Lower leg skin (tissue), 4 donors: ENCODE measurements at regions not wholly inside any gene's neighbourhood (a gene's known extent, or its start where the extent isn't known, plus 50 kb on each side); places are given as distances from the start of the nearest gene placed in this dataset.
"Not testable (repeated sequence)": the region's sequence is repeated elsewhere in the genome, so short reads cannot be mapped to it uniquely, and the experiment has no call there.

Source experiments
- DNase-seq, 2 donors: peaks; one replicate each; pipeline ENCODE4 v3.0.0-alpha.2; 2019; ENCODE audit warnings: low spot score in 2 of 2
- H3K4me3 ChIP-seq: fragments of 200-600 bp; sonication (generic); 2 replicates; pipeline ENCODE4 v1.5.1; 2017; ENCODE audit warnings: mild to moderate bottlenecking, low read depth; ENCODE audit not compliant: poor library complexity, severe bottlenecking
- CTCF ChIP-seq, 3 donors: fragments of 450-650 bp; IDR thresholded peaks; one replicate each; pipeline ENCODE4 v1.5.1; 2016; ENCODE audit warnings: antibody characterized with exemption in 3 of 3, mild to moderate bottlenecking in 3 of 3, moderate library complexity in 2 of 3
- POLR2A ChIP-seq, 2 donors: fragments of 450-650 bp; IDR thresholded peaks; one replicate each; pipeline ENCODE4 v1.6.1; 2016 to 2017; ENCODE audit warnings: antibody characterized with exemption in 2 of 2, mild to moderate bottlenecking in 1 of 2, moderate library complexity in 1 of 2
- WGBS, 2 donors: methylation state at CpG; one replicate each; pipeline ENCODE4 v1.1.5; 2018; 5-methylcytosine and 5-hydroxymethylcytosine counted together
- intact Hi-C: fragments of 100-400 bp; cut with DNase I; formaldehyde crosslinking; loops from one replicate; pipeline ENCODE4 v1.15.0; 2023; ENCODE audit warnings: low total_unique reads

DNA sequence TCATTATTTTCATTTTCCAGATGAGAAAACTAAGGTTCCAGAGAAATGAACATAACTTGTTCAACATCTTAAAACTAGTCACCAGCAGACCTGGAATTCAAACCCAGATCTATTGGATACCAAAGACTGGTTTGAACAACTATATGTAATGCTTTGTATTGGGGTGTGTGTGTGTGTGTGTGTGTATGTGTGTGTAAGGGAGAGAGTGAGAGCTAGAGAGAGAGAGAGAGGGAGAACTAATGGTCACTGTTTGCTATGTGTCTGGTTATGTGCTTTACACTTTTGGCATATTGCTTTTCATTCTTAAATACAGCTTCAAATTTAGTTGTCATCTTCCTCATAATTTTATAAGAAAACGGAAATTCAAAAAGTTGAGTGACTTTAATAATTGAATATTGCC is 134.7 kb upstream of the ZNF217 start:
- intact Hi-C loops = loop anchor here (10.0 kb wide), 1 partner anchor 54 kb away; no protein-coding TSS in a partner anchor
- 87 to 98% methylated on average over 1 of the region's 1 CpG for WGBS, 2 donors
- TF ChIP-seq POLR2A (IDR thresholded peaks at IDR 0.05) (no peak), CTCF (IDR thresholded peaks at IDR 0.05) (no peak)
- H3K4me3 ChIP-seq = no peak overlapping the region
- no peak for DNase-seq

DNA sequence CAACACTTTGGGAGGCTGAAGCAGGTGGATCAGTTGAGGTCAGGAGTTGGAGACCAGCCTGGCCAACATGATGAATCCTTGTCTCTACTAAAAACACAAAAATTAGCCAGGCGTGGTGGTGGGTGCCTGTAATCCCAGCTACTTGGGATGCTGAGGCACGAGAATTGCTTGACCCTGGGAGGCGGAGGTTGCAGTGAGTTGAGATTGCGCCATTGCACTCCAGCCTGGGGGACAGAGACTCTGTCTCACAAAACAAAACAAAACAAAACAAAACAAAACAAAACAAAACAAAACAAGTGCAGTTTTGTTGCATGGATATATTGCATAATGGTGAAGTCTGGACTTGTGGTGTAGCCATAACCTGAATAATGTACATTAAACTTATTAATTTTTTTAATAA is 133.6 kb upstream of the ZNF217 start:
- intact Hi-C loops = loop anchor here (10.0 kb wide), 1 partner anchor 52 kb away; no protein-coding TSS in a partner anchor
- 88 to 92% methylated on average over 4 of the region's 4 CpGs for WGBS, 2 donors
- DNase-seq, H3K4me3 ChIP-seq: not testable (repeated sequence)

DNA sequence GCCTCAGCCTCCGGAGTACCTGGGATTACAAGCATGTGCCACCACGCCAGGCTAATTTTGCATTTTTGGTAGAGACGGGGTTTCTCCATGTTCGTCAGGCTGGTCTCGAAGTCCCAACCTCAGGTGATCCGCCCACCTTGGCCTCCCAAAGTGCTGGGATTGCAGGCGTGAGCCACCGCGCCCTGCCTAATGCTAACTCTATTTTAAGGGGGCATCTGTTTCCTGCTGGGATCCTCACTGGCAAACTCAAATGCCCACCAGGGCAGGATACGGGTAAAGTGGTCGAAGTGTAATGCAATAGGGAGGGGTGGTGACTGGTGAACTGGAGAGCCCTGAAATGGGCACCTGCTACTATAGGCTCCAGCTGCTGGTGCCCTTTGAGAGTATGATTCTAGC is 131.9 kb upstream of the ZNF217 start:
- no peak for DNase-seq
- intact Hi-C loops = loop anchor here (10.0 kb wide), 1 partner anchor 51 kb away; no protein-coding TSS in a partner anchor
- WGBS, 2 donors = 94 to 95% methylated on average over 11 of the region's 11 CpGs
- no peak for TF ChIP-seq POLR2A (IDR thresholded peaks at IDR 0.05)
- no peak for TF ChIP-seq CTCF (IDR thresholded peaks at IDR 0.05)
- no peak overlapping the region for H3K4me3 ChIP-seq

GRCh38 chr20:53723621-53724020 is 130.0 kb upstream of the ZNF217 start:
- DNase-seq = no peak
- WGBS, 2 donors = 80 to 94% methylated on average over 7 of the region's 7 CpGs
- intact Hi-C loops = loop anchor here (10.0 kb wide), 1 partner anchor 49 kb away; no protein-coding TSS in a partner anchor
- no peak overlapping the region for H3K4me3 ChIP-seq
- TF ChIP-seq CTCF (IDR thresholded peaks at IDR 0.05) (no peak), POLR2A (IDR thresholded peaks at IDR 0.05) (no peak)

DNA sequence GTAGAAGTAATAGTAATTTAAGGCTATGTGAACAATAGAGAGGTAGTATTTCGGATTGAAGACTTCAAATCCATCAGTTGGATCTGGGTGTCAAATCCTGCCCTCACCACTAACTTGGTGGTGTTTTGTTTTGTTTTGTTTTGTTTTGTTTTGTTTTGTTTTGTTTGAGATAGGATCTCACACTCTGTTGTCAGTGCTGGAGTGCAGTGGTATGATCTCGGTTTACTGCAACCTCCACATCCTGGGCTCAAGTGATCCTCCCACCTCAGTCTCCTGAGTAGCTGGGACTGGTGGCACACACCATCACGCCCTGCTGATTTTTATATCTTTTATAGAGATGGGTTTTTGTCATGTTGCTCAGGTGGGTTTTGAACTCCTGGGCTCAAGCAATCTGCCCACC is 129.4 kb upstream of the ZNF217 start:
- H3K4me3 ChIP-seq = no peak overlapping the region
- intact Hi-C loops = loop anchor here (10.0 kb wide), 1 partner anchor 48 kb away; no protein-coding TSS in a partner anchor
- no peak for DNase-seq
- WGBS, 2 donors = 90 to 98% methylated on average over 3 of the region's 3 CpGs
- TF ChIP-seq POLR2A (IDR thresholded peaks at IDR 0.05) (no peak), CTCF (IDR thresholded peaks at IDR 0.05) (no peak)

- no peak for DNase-seq
- TF ChIP-seq POLR2A (IDR thresholded peaks at IDR 0.05) (no peak), CTCF (IDR thresholded peaks at IDR 0.05) (no peak)
- 94 to 96% methylated on average over 5 of the region's 5 CpGs for WGBS, 2 donors
- intact Hi-C loops = loop anchor here (10.0 kb wide), 1 partner anchor 48 kb away; no protein-coding TSS in a partner anchor
- no peak overlapping the region for H3K4me3 ChIP-seq
These were observed 128.9 kb upstream of the ZNF217 start for GRCh38 chr20:53722515-53723036.

- 91 to 96% methylated on average over 6 of the region's 6 CpGs for WGBS, 2 donors
- intact Hi-C loops = loop anchor here (10.0 kb wide), 1 partner anchor 47 kb away; no protein-coding TSS in a partner anchor
- H3K4me3 ChIP-seq, DNase-seq: not testable (repeated sequence)
These were observed 127.9 kb upstream of the ZNF217 start for GRCh38 chr20:53721445-53721963.

DNA sequence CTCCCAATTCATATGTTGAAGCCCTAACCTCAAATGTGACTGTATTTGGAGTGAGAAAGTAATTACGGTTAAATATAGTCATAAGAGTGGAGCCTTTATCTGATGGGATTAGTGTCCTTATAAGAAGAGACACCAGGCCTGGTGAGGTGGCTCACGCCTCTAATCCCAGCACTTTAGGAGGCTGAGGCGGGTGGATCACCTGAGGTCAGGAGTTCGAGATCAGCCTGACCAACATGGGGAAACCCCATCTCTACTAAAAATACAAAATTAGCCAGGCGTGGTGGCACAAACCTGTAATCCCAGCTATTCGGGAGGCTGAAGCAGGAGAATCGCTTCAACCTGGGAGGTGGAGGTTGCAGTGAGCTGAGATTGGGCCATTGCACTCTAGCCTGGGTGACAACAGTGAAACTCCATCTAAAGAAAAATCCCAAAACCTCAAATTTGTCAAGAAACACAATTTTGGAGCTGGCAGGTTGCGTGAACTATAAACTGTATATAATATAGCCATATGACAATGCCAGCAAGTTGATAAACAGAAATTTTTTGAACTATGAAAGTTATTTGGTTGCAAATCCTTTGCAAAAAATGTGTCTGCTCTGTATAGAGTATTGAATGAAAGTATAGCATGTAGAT is 125.6 kb upstream of the ZNF217 start:
- 92 to 94% methylated on average over 8 of the region's 8 CpGs for WGBS, 2 donors
- H3K4me3 ChIP-seq, intact Hi-C loops, DNase-seq: not testable (repeated sequence)
